HFFc6 (cell line): ENCODE measurements at regions not wholly inside any gene's neighbourhood (a gene's known extent, or its start where the extent isn't known, plus 50 kb on each side); places are given as distances from the start of the nearest gene placed in this dataset.

Experiments
- DNase-seq: peaks from one replicate; pipeline ENCODE4 v3.0.0-alpha.2; 2018
- H3K27ac Mint-ChIP-seq: 2 replicates; pipeline ENCODE4 v1.8.0; 2020; ENCODE audit warnings: mild to moderate bottlenecking, mixed read lengths
- H3K27me3 Mint-ChIP-seq: 2 replicates; pipeline ENCODE4 v1.8.0; 2021; ENCODE audit warnings: mild to moderate bottlenecking, moderate library complexity, mixed read lengths; ENCODE audit not compliant: insufficient read depth
- H3K36me3 Mint-ChIP-seq: 2 replicates; pipeline ENCODE4 v1.8.0; 2021; ENCODE audit warnings: low read depth, mixed read lengths
- H3K4me1 Mint-ChIP-seq: 2 replicates; pipeline ENCODE4 v1.8.0; 2020; ENCODE audit warnings: low read depth, mixed read lengths
- H3K4me3 Mint-ChIP-seq: 2 replicates; pipeline ENCODE4 v1.8.0; 2020; ENCODE audit warnings: mild to moderate bottlenecking, moderate library complexity, mixed read lengths
- H3K9me3 Mint-ChIP-seq: 2 replicates; pipeline ENCODE4 v1.8.0; 2020; ENCODE audit warnings: mild to moderate bottlenecking, mixed read lengths
- TF ChIP-seq, protein P1 (sequence below): fragments of 200-600 bp; sonication (generic); IDR thresholded peaks from 2 replicates; pipeline ENCODE4 v1.5.0; 2021; ENCODE audit warnings: antibody characterized with exemption, mild to moderate bottlenecking

DNA sequence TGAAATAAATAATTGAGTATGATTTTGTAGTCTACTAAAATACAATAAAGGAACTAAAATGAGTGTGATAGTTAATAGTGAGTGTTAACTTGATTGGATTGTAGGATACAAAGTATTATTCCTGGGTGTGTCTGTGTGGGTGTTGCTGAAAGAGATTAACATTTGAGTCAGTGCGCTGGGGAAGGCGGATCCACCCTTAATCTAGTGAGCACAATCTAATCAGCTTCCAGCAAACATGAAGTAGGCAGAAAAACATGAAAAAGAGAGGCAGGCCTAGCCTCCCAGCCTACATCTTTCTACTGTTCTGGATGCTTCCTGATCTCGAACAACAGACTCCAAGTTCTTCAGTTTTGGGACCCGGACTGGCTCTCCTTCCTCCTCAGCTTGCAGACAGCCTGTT is 1716.6 kb downstream of the MRPL39 start:
- Mint-ChIP-seq H3K36me3 (no peaks in the 10 kb centered on the region), H3K4me1 (no peaks in the 10 kb centered on the region), H3K27ac (no peak overlapping the region), H3K27me3 (no peaks in the 10 kb centered on the region), H3K4me3 (no peak overlapping the region), H3K9me3 (peaks cover 12% of the 10 kb centered on the region)
- DNase-seq = no peak
- TF ChIP-seq, protein P1, sequence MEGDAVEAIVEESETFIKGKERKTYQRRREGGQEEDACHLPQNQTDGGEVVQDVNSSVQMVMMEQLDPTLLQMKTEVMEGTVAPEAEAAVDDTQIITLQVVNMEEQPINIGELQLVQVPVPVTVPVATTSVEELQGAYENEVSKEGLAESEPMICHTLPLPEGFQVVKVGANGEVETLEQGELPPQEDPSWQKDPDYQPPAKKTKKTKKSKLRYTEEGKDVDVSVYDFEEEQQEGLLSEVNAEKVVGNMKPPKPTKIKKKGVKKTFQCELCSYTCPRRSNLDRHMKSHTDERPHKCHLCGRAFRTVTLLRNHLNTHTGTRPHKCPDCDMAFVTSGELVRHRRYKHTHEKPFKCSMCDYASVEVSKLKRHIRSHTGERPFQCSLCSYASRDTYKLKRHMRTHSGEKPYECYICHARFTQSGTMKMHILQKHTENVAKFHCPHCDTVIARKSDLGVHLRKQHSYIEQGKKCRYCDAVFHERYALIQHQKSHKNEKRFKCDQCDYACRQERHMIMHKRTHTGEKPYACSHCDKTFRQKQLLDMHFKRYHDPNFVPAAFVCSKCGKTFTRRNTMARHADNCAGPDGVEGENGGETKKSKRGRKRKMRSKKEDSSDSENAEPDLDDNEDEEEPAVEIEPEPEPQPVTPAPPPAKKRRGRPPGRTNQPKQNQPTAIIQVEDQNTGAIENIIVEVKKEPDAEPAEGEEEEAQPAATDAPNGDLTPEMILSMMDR = no peak

DNA sequence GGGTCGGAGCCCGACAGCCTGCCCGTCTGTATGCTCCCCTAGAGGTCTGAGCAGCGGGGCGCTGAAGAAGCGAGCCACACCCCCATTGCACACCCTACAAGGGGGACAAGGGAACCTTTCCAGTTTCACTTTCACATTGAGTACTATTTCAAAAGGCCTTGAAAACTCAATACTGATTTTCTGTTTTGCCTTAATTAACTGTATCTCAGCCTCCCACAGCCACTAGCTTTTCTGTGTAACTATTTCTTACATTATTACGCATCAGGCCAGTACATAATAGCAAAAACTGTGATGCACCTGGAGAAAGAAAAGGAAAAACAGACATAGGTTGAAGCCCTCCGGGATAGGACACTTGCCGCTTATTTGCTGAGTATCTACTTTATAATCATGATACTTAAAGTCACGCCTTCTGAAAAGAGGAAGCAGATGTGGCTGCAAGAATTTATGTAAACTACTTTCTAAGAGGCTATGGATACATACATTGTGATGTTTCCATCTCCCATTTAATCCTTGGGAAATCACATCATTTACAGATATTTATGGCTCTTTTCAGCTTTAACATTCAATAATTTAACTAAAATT is 1719.5 kb downstream of the MRPL39 start:
- Mint-ChIP-seq H3K9me3 (peaks cover 13% of the 10 kb centered on the region), H3K27me3 (no peaks in the 10 kb centered on the region), H3K36me3 (no peaks in the 10 kb centered on the region; the same call in 1 of the 2 replicates)

DNA sequence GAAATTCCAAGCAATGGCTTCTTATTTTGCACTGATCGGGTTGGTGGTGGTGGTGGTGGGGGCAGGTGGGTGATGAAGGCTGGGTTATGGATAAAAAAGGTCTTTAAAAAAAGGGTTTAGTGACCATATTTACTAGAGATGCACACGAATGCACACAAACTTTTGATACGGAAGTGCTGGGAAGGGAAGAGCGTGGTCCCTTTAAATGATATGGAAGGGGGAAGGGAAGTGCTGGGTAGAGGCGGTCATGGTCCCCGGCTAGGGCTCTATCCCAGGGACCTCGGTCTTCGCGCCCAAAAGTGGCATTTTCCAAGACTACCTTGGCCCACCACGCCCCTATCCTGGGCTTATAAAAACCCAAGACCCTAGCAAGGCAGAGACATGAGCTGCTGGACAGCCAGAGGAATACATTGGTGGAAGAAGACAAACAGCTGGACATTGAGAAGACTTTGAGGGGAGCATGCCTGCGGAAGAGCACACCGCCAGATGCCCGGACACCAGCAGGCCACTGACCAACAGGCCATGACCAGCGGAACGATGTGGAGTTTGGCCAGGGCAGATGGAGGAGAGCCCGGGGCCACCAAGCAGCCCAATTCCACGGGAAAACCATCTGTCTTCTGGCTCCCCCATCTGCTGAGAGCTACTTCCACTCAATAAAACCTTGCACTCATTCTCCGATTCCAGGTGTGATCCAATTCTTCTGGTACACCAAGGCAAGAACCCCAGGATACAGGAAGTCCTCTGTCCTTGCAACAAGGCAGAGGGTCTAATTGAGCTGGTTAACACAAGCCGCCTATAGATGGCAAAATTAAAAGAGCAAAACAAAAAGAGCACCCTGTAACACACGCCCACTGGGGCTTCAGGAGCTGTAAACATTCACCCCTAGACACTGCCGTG is 1720.2 kb downstream of the MRPL39 start:
- no peak for DNase-seq
- TF ChIP-seq, protein P1 = no peak
- H3K36me3 Mint-ChIP-seq = no peaks in the 10 kb centered on the region; the same call in 1 of the 2 replicates
- H3K4me3 Mint-ChIP-seq = no peak overlapping the region
- no peaks in the 10 kb centered on the region for H3K4me1 Mint-ChIP-seq
- H3K27me3 Mint-ChIP-seq = no peaks in the 10 kb centered on the region
- H3K9me3 Mint-ChIP-seq = peaks cover 18% of the 10 kb centered on the region
- H3K27ac Mint-ChIP-seq = no peak overlapping the region

More for the DNA sequence above, 1719.5 kb downstream of the MRPL39 start:
- Mint-ChIP-seq H3K4me3 (no peak overlapping the region), H3K4me1 (no peaks in the 10 kb centered on the region), H3K27ac (no peak overlapping the region)
- no peak for DNase-seq
- TF ChIP-seq, protein P1 = no peak

DNA sequence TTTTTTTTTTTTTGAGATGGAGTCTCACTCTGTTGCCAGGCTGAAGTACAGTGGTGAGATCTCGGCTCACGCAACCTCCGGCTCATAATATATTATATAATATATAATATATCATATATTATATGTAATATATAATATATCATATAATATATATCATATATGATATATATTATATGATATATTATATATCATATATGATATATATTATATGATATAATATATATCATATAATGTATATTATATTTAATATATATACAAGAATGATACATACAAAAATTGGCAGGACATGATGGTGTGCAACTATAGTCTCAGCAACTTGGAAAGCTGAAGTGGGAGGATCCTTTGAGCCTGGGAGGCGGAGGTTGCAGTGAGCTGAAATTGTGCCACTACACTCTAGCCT is 1725.5 kb downstream of the MRPL39 start:
- peaks cover 31% of the 10 kb centered on the region for H3K9me3 Mint-ChIP-seq

DNA sequence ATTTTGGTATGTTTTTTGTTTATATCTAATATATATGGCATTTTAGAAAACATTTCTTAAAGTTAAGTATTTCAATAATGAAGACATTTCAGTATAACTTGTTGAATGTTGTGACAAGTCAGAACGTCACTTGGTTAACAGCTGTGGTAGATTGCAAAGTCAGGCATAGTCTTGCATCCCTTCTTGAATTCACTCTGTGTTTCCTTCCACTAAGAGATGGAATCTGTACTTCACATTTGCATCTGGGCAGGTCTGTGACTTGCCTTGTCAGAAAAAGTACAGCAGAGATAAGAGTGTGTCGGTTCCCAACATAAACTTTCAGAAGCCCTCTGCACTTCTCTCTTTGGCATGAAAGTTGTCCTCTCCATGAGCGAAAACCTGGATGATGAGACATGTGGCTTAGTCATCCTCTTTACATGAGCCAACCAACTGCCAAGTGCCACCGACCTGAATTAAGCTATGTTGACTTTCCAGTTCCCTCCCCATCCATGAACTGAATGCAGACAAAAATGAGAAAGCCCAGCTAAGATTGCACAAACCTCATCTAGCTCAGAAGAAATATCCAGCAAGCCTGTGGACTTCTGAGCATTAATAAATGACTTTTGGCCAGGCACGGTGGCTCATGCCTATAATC is 1730.2 kb downstream of the MRPL39 start:
- no peak overlapping the region for H3K4me3 Mint-ChIP-seq
- H3K36me3 Mint-ChIP-seq = no peaks in the 10 kb centered on the region
- DNase-seq = no peak
- no peak overlapping the region for H3K27ac Mint-ChIP-seq
- H3K27me3 Mint-ChIP-seq = no peaks in the 10 kb centered on the region
- no peaks in the 10 kb centered on the region for H3K4me1 Mint-ChIP-seq
- TF ChIP-seq, protein P1 = no peak
- peaks cover 36% of the 10 kb centered on the region for H3K9me3 Mint-ChIP-seq

More for the DNA sequence above, 1725.5 kb downstream of the MRPL39 start:
- Mint-ChIP-seq H3K4me3 (no peak overlapping the region), H3K36me3 (no peaks in the 10 kb centered on the region; the same call in 1 of the 2 replicates), H3K27me3 (no peaks in the 10 kb centered on the region), H3K4me1 (no peaks in the 10 kb centered on the region), H3K27ac (no peak overlapping the region)
- TF ChIP-seq, protein P1 = no peak
- no peak for DNase-seq
